Body of pancreas (tissue), 4 donors: ENCODE measurements at regions not wholly inside any gene's neighbourhood (a gene's known extent, or its start where the extent isn't known, plus 50 kb on each side); places are given as distances from the start of the nearest gene placed in this dataset.

ENCODE experiments used
- POLR2A ChIP-seq, 3 donors: fragments of 450-650 bp; IDR thresholded peaks; one replicate each; pipeline ENCODE4 v1.6.1; 2016; ENCODE audit warnings: antibody characterized with exemption in 3 of 3, mild to moderate bottlenecking in 2 of 3
- TF ChIP-seq, protein P1 (sequence below), 7 experiments: fragments of 450-650 bp in 4 of 7; fragments of 200-600 bp in 3 of 7; sonication (generic) in 3 of 7; IDR thresholded peaks; one replicate each; pipeline ENCODE4 v1.5.1; 2016 to 2019; ENCODE audit warnings: antibody characterized with exemption in 7 of 7

GRCh38 chr16:64540434-64540833, 581.4 kb downstream of the CDH11 start:
- TF ChIP-seq, protein P1, sequence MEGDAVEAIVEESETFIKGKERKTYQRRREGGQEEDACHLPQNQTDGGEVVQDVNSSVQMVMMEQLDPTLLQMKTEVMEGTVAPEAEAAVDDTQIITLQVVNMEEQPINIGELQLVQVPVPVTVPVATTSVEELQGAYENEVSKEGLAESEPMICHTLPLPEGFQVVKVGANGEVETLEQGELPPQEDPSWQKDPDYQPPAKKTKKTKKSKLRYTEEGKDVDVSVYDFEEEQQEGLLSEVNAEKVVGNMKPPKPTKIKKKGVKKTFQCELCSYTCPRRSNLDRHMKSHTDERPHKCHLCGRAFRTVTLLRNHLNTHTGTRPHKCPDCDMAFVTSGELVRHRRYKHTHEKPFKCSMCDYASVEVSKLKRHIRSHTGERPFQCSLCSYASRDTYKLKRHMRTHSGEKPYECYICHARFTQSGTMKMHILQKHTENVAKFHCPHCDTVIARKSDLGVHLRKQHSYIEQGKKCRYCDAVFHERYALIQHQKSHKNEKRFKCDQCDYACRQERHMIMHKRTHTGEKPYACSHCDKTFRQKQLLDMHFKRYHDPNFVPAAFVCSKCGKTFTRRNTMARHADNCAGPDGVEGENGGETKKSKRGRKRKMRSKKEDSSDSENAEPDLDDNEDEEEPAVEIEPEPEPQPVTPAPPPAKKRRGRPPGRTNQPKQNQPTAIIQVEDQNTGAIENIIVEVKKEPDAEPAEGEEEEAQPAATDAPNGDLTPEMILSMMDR (IDR thresholded peaks at IDR 0.05) = no peak
- TF ChIP-seq POLR2A (IDR thresholded peaks at IDR 0.05) = no peak
